HEK293 (cell line): ENCODE measurements at regions not wholly inside any gene's neighbourhood (a gene's known extent, or its start where the extent isn't known, plus 50 kb on each side); places are given as distances from the start of the nearest gene placed in this dataset.

Experiments used
- CTCF ChIP-seq: fragments of 450-650 bp; formaldehyde crosslinking; IDR thresholded peaks from 2 replicates; pipeline ENCODE4 v1.5.1; 2016; ENCODE audit warnings: missing biosample characterization, missing genetic modification characterization
- GLI2 ChIP-seq: fragments of 450-650 bp; formaldehyde crosslinking; IDR thresholded peaks from 2 replicates; pipeline ENCODE4; 2017; ENCODE audit warnings: missing biosample characterization, missing genetic modification characterization, low read depth, borderline replicate concordance
- HOXA7 ChIP-seq: sonication (generic); formaldehyde crosslinking; IDR thresholded peaks from 2 replicates; pipeline ENCODE4 v1.8.1; 2022; ENCODE audit warnings: missing genetic modification reagents, borderline replicate concordance
- MYNN ChIP-seq: fragments of 450-650 bp; formaldehyde crosslinking; IDR thresholded peaks from 2 replicates; pipeline ENCODE4 v1.5.1; 2016; ENCODE audit warnings: missing biosample characterization, missing genetic modification characterization, borderline replicate concordance
- SP2 ChIP-seq: fragments of 450-650 bp; formaldehyde crosslinking; IDR thresholded peaks from 2 replicates; pipeline ENCODE4 v1.5.1; 2016; ENCODE audit warnings: missing biosample characterization, missing genetic modification characterization
- ZNF121 ChIP-seq: fragments of 450-650 bp; formaldehyde crosslinking; IDR thresholded peaks from 2 replicates; pipeline ENCODE4 v1.5.1; 2016; ENCODE audit warnings: missing biosample characterization, missing genetic modification characterization
- ZNF146 ChIP-seq: fragments of 450-650 bp; formaldehyde crosslinking; IDR thresholded peaks from 2 replicates; pipeline ENCODE4 v1.5.1; 2016; ENCODE audit warnings: missing biosample characterization, missing genetic modification characterization
- ZNF157 ChIP-seq: fragments of 450-650 bp; formaldehyde crosslinking; IDR thresholded peaks from 2 replicates; pipeline ENCODE4 v1.5.1; 2016; ENCODE audit warnings: missing biosample characterization, missing genetic modification characterization
- ZNF16 ChIP-seq: fragments of 450-650 bp; formaldehyde crosslinking; IDR thresholded peaks from 2 replicates; pipeline ENCODE4 v1.5.1; 2016; ENCODE audit warnings: low read depth, missing biosample characterization, missing genetic modification characterization
- ZNF24 ChIP-seq: fragments of 450-650 bp; formaldehyde crosslinking; IDR thresholded peaks from 2 replicates; pipeline ENCODE4 v1.5.1; 2016; ENCODE audit warnings: missing biosample characterization, missing genetic modification characterization
- ZNF571 ChIP-seq: fragments of 450-650 bp; formaldehyde crosslinking; IDR thresholded peaks from 2 replicates; pipeline ENCODE4 v1.5.0; 2017; ENCODE audit warnings: missing biosample characterization, missing genetic modification characterization
- TF ChIP-seq, protein P1 (sequence below): fragments of 450-650 bp; formaldehyde crosslinking; IDR thresholded peaks from 2 replicates; pipeline ENCODE4 v1.5.1; 2016; ENCODE audit warnings: missing biosample characterization, missing genetic modification characterization, low read depth
- TF ChIP-seq, protein P2 (sequence below): fragments of 450-650 bp; formaldehyde crosslinking; IDR thresholded peaks from 2 replicates; pipeline ENCODE4 v1.5.1; 2016; ENCODE audit warnings: missing biosample characterization, missing genetic modification characterization
- TF ChIP-seq, protein P3 (sequence below): fragments of 450-650 bp; formaldehyde crosslinking; IDR thresholded peaks from 2 replicates; pipeline ENCODE4 v1.5.1; 2017; ENCODE audit warnings: missing biosample characterization, missing genetic modification characterization

- TF ChIP-seq SP2 (tag by site-specific recombination) (no peak), HOXA7 (no peak), CTCF (tag by site-specific recombination) (no peak), MYNN (tag by site-specific recombination) (no peak), ZNF571 (tag by site-specific recombination) (no peak), ZNF16 (no peak), ZNF121 (tag by site-specific recombination) (no peak), GLI2 (tag by site-specific recombination) (no peak), ZNF24 (tag by site-specific recombination) (no peak), ZNF146 (no peak), ZNF157 (tag by site-specific recombination) (no peak)
- TF ChIP-seq, protein P1, sequence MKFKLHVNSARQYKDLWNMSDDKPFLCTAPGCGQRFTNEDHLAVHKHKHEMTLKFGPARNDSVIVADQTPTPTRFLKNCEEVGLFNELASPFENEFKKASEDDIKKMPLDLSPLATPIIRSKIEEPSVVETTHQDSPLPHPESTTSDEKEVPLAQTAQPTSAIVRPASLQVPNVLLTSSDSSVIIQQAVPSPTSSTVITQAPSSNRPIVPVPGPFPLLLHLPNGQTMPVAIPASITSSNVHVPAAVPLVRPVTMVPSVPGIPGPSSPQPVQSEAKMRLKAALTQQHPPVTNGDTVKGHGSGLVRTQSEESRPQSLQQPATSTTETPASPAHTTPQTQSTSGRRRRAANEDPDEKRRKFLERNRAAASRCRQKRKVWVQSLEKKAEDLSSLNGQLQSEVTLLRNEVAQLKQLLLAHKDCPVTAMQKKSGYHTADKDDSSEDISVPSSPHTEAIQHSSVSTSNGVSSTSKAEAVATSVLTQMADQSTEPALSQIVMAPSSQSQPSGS (tag by site-specific recombination), result no peak
- TF ChIP-seq, protein P2, sequence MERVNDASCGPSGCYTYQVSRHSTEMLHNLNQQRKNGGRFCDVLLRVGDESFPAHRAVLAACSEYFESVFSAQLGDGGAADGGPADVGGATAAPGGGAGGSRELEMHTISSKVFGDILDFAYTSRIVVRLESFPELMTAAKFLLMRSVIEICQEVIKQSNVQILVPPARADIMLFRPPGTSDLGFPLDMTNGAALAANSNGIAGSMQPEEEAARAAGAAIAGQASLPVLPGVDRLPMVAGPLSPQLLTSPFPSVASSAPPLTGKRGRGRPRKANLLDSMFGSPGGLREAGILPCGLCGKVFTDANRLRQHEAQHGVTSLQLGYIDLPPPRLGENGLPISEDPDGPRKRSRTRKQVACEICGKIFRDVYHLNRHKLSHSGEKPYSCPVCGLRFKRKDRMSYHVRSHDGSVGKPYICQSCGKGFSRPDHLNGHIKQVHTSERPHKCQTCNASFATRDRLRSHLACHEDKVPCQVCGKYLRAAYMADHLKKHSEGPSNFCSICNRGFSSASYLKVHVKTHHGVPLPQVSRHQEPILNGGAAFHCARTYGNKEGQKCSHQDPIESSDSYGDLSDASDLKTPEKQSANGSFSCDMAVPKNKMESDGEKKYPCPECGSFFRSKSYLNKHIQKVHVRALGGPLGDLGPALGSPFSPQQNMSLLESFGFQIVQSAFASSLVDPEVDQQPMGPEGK (tag by site-specific recombination), result no peak
- TF ChIP-seq, protein P3, sequence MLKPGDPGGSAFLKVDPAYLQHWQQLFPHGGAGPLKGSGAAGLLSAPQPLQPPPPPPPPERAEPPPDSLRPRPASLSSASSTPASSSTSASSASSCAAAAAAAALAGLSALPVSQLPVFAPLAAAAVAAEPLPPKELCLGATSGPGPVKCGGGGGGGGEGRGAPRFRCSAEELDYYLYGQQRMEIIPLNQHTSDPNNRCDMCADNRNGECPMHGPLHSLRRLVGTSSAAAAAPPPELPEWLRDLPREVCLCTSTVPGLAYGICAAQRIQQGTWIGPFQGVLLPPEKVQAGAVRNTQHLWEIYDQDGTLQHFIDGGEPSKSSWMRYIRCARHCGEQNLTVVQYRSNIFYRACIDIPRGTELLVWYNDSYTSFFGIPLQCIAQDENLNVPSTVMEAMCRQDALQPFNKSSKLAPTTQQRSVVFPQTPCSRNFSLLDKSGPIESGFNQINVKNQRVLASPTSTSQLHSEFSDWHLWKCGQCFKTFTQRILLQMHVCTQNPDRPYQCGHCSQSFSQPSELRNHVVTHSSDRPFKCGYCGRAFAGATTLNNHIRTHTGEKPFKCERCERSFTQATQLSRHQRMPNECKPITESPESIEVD, result no peak
Measured at GRCh38 chr4:23166919-23167318, 474.2 kb downstream of the GBA3 start.
